GM12873 (cell line): ENCODE measurements at regions not wholly inside any gene's neighbourhood (a gene's known extent, or its start where the extent isn't known, plus 50 kb on each side); places are given as distances from the start of the nearest gene placed in this dataset.

ENCODE experiments used
- CTCF ChIP-seq: IDR thresholded peaks from 2 replicates; pipeline ENCODE4 v1.5.1; 2012; ENCODE audit warnings: low read depth, mild to moderate bottlenecking, moderate library complexity, low read length, control low read depth; ENCODE audit not compliant: insufficient read depth; ENCODE audit errors: missing control alignments

- no peak for TF ChIP-seq CTCF
These were observed 356.2 kb downstream of the AJAP1 start for GRCh38 chr1:5010656-5011055.

GRCh38 chr1:5010236-5010635 lies 355.8 kb downstream of the AJAP1 start:
- no peak for TF ChIP-seq CTCF

GRCh38 chr1:5009376-5010065 lies 355.1 kb downstream of the AJAP1 start:
- no peak for TF ChIP-seq CTCF

GRCh38 chr1:5005171-5005570 lies 350.8 kb downstream of the AJAP1 start:
- no peak for TF ChIP-seq CTCF

- TF ChIP-seq CTCF = no peak
These were observed 348.3 kb downstream of the AJAP1 start for GRCh38 chr1:5002676-5003075.

- no peak for TF ChIP-seq CTCF
These were observed 347.1 kb downstream of the AJAP1 start for GRCh38 chr1:5001466-5001865.

- no peak for TF ChIP-seq CTCF
These were observed 331.9 kb downstream of the AJAP1 start for GRCh38 chr1:4986306-4986705.
